Nucleus accumbens (tissue), 56 donors: ENCODE measurements at regions not wholly inside any gene's neighbourhood (a gene's known extent, or its start where the extent isn't known, plus 50 kb on each side); places are given as distances from the start of the nearest gene placed in this dataset.
A peak's percentile ranks its signal among the peaks of the same experiment; 100 is the strongest.

Source experiments
- DNase-seq, 56 donors: peaks; one replicate each; lab custom pipeline; 2025; lab: John Stamatoyannopoulos, UW

DNA sequence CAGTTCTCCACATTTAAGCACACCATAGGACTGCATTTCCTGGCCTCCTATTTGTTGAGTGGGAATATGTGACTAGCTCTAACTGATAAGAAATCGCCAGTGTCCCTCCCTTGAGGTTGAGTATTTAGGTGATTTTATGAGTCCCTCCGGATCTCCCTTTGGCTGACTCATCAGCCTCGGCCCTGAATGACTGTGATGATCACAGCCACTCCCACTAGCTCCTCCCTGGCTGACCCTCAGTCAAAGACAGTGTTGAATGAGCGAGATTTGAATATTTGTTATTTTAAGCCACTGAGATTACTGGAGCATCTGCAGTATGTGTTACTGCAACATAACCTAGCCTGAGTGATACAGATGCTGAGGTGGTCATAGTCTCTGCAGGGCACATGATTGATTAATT lies 515.3 kb downstream of the EPHB1 start:
- DNase-seq = no peak

GRCh38 chr3:135311699-135312098 lies 516.6 kb downstream of the EPHB1 start:
- DNase-seq = no peak

- DNase-seq = no peak
Observed at GRCh38 chr3:135314237-135314636, 519.2 kb downstream of the EPHB1 start.

- DNase-seq = no peak
Observed at GRCh38 chr3:135324301-135324700, 529.2 kb downstream of the EPHB1 start.

DNA sequence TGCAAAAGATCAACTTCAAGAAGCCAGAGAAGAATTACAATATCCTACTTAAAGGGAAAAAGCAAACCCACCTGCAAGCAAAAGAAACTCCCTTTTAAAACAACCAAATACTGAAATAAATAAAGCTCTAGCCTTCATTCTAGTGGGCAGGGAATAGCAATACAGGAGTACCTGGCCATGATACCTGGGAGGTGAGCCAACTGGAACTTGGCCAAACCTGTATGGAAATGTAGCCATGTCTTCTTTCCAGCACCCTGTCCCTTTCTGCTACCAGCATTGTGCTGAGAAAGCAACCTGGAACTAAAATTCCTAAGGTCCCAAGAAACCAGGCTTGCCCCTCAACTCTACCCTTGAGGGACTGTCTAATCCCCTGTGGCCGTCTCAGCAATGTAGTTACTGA lies 530.0 kb downstream of the EPHB1 start:
- no peak for DNase-seq

GRCh38 chr3:135325726-135326235 lies 530.7 kb downstream of the EPHB1 start:
- DNase-seq = no peak

DNA sequence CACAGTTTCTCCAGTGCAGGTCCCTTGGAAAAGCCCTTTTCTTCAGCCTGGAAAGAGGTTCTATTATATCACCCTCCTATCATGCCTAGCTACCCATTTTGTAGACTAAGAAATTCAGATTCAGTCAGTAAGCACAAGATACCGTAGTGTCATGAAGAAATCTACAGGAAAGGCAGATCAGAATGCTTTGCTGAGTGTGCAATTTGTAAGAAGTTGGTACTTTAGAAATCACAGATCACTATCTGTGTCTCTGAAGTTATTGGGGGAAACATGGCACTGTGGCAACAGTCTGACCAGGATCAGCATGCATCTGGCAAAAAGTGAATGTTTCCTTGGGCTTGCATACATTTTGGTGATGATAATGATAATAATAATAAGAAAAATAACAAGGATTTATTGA lies 531.8 kb downstream of the EPHB1 start:
- no peak for DNase-seq

DNA sequence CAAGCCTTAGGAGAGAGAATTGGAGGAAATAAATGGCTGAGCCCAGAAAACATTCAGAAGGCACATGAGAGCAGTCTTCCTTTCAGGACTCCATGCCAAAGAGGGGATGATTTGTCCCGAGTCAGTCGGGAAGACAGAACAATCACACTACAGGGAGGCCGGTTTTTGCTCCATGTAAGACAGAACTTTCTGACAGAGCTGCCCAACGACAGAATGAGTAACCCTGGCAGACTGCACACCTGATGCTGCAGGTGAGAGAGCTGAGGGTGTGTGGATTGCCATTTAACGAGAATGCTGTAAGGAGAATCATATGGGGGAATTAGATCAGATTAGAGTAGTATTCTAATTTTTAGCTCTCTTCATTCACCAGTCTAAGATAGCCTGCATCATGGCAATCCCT lies 533.0 kb downstream of the EPHB1 start:
- DNase-seq = no peak

- no peak for DNase-seq
Observed at GRCh38 chr3:135329479-135329878, 534.4 kb downstream of the EPHB1 start.

DNA sequence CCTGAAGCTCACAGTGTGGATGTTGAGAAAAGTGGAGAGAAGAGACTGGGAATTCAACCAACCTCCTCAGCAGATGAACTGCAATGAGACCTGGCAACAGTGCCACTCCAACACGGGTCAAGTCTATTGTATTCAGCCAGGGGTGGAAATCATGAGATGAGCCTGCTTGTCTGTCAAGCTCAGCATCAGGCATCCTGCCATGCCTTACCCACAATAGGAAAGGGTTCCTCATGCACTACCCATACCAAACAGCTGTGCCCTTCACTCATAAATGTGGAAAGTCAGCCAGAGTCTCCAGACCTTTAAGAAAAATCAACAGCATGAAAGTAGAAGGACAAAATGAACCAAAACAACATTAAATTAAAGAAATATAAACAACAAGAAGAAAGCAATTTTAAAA lies 542.1 kb downstream of the EPHB1 start:
- DNase-seq = no peak

- no peak for DNase-seq
Observed at GRCh38 chr3:135348690-135349089, 553.6 kb downstream of the EPHB1 start.

- DNase-seq = no peak
Observed at GRCh38 chr3:135349254-135349948, 554.3 kb downstream of the EPHB1 start.

- no peak for DNase-seq
Observed at GRCh38 chr3:135352213-135352612, 557.2 kb downstream of the EPHB1 start.

DNA sequence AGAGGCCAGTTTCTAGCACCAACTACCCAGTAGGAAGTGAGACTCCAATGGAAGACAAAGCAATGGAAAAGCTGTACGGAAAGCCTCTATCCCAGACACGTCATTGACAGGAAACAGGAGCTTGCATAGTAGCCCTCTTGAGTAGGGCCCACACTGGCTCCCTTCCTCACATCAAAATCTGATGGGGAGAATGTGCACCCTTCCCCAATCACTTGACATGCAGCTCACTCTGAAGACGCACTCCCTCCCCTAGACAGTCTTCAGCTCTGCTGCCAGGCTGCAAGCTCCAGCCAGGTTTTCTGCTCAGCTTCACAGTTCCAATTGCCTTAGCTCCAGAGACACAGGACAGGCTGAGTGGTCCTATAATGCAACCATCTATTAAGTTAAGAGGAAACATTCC lies 567.8 kb downstream of the EPHB1 start:
- no peak for DNase-seq

DNA sequence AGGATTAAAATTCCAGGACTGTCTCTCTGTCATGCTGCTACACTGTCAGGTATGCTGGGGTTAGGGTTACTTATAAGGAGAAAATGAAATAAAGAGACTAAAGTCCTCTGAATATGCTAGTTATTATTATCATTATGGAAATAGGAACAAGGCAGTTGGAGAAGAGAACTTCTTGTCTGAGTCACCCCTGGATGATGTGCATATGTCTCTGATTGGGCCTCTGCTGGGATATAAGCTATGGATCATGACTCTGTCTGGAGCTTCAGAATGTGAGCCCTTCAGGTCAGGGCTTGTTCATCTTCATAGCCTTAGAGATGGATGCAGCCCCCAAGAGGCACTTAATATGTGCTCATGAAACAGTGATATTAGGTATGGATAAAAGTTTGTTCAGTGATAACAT lies 569.6 kb downstream of the EPHB1 start:
- no peak for DNase-seq

- DNase-seq = no peak
Observed at GRCh38 chr3:135366816-135367215, 571.8 kb downstream of the EPHB1 start.

DNA sequence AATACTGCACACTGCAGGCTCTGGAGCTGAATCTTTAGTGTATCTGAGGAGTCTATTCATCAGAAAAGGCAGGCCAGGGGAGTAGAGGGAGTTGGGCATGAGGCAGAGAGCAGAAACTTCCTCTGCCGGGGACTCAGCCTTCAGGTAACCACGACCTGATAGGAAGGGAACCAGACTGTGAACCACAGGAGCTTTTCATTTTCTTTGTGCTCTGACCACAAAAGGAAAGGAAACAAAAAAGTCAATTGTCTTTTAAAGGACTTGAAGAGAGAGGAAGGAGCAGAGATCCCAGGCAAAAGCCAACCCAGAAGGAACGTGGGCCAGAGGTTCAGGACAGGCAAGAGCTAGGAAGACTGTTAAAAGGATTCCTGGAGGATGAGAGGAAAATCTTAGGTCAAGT lies 573.3 kb downstream of the EPHB1 start:
- DNase-seq = no peak

- DNase-seq = peak in 10 of 56 donors; percentile 1 to 50 (median 13)
Observed at GRCh38 chr3:135368781-135369180, 573.7 kb downstream of the EPHB1 start.

DNA sequence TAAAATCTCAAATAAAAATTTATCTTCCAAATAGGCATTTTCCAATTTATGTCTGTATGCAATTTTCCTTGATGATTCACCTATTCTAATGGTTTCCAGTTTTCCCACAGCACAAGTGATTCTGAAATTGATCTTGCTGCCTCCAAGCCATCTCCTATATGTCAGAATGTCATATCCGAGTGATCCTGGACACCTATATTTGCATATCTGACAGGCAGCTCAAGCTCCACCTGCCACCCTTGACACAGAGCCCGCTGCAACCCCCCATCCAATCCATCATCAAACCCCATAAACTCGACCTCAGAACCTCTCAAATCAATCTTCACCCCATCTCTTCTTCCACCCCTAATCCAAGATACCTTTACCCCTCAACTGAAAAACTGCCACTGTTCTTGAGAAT lies 579.5 kb downstream of the EPHB1 start:
- no peak for DNase-seq

- no peak for DNase-seq
Observed at GRCh38 chr3:135382188-135382587, 583.3 kb upstream of the PPP2R3A start.

DNA sequence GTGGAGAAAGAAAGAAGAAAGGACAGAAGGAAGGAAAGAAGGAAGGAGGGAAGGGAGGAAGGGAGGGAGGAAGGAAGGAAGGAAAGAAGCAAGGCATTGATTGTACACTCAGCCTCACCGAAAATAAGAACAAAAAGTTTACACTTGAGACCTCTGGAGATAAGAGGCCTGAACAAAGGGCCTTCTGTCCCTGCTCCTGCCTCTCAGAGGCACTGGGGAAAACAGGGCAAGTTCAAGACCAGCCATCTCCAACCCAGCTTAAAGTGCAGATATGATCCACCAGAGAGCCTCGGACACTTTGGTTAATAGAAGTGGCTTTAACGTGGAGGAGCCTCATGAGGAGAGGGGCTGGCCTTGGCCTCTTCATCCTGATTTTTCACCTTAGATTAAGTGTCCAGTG lies 582.9 kb upstream of the PPP2R3A start:
- no peak for DNase-seq

- peak in 18 of 56 donors; percentile 1 to 48 (median 14) for DNase-seq
Observed at GRCh38 chr3:135383301-135383700, 582.2 kb upstream of the PPP2R3A start.

GRCh38 chr3:135392151-135392550 lies 573.4 kb upstream of the PPP2R3A start:
- no peak for DNase-seq
